Peyer's patch (tissue), 4 donors: ENCODE measurements at regions not wholly inside any gene's neighbourhood (a gene's known extent, or its start where the extent isn't known, plus 50 kb on each side); places are given as distances from the start of the nearest gene placed in this dataset.

Source experiments
- DNase-seq, 3 donors: peaks; one replicate each; pipeline ENCODE4 v3.0.0-alpha.2; 2017 to 2019
- H3K27ac ChIP-seq, 4 donors: fragments of 200-600 bp; sonication (generic); one replicate each; pipeline ENCODE4 v1.5.1; 2016 to 2019
- H3K27me3 ChIP-seq, 2 donors: fragments of 200-600 bp; sonication (generic); one replicate each; pipeline ENCODE4 v1.5.1; 2019
- H3K36me3 ChIP-seq, 3 donors: fragments of 200-600 bp; sonication (generic); one replicate each; pipeline ENCODE4 v1.5.1; 2016 to 2019
- H3K4me1 ChIP-seq, 4 donors: fragments of 200-600 bp; sonication (generic); one replicate each; pipeline ENCODE4 v1.5.1; 2016 to 2019
- H3K4me3 ChIP-seq, 4 donors: fragments of 200-600 bp; sonication (generic); 1 replicate in 3 of 4; 2 replicates in 1 of 4; pipeline ENCODE4 v1.5.1; 2016 to 2019; ENCODE audit warnings: mild to moderate bottlenecking in 1 of 4
- H3K9me3 ChIP-seq, 4 donors: fragments of 200-600 bp; sonication (generic); one replicate each; pipeline ENCODE4 v1.5.1; 2016 to 2019; ENCODE audit warnings: mild to moderate bottlenecking in 1 of 4
- CTCF ChIP-seq, 6 experiments: fragments of 450-650 bp in 4 of 6; fragments of 200-600 bp in 2 of 6; sonication (generic) in 1 of 6; IDR thresholded peaks; one replicate each; pipeline ENCODE4 v1.5.1; 2017 to 2019; ENCODE audit warnings: antibody characterized with exemption in 6 of 6, mild to moderate bottlenecking in 3 of 6, moderate library complexity in 1 of 6
- POLR2A ChIP-seq, 2 donors: fragments of 450-650 bp; IDR thresholded peaks; one replicate each; pipeline ENCODE4 v1.5.1; 2017; ENCODE audit warnings: antibody characterized with exemption in 2 of 2, mild to moderate bottlenecking in 2 of 2, moderate library complexity in 2 of 2

- Histone ChIP-seq H3K27me3 (no peaks in the 10 kb centered on the region), H3K4me3 (no peak overlapping the region), H3K36me3 (no peaks in the 10 kb centered on the region), H3K27ac (no peak overlapping the region), H3K9me3 (no peaks in the 10 kb centered on the region), H3K4me1 (no peaks in the 10 kb centered on the region)
- TF ChIP-seq CTCF (IDR thresholded peaks at IDR 0.05), result no peak
- no peak for TF ChIP-seq POLR2A (IDR thresholded peaks at IDR 0.05)
- DNase-seq, result no peak
Observed at GRCh38 chr6:56353860-56354259, 106.5 kb upstream of the COL21A1 start.

GRCh38 chr6:56350628-56351260, 103.4 kb upstream of the COL21A1 start:
- no peaks in the 10 kb centered on the region for H3K27me3 ChIP-seq
- no peak for TF ChIP-seq POLR2A (IDR thresholded peaks at IDR 0.05)
- TF ChIP-seq CTCF (IDR thresholded peaks at IDR 0.05), result no peak
- no peaks in the 10 kb centered on the region for H3K9me3 ChIP-seq
- H3K36me3 ChIP-seq, result no peaks in the 10 kb centered on the region
- no peaks in the 10 kb centered on the region for H3K4me1 ChIP-seq
- no peak for DNase-seq
- no peak overlapping the region for H3K27ac ChIP-seq
- no peak overlapping the region for H3K4me3 ChIP-seq

- no peak overlapping the region for H3K27ac ChIP-seq
- H3K4me1 ChIP-seq, result no peaks in the 10 kb centered on the region
- no peak for DNase-seq
- TF ChIP-seq POLR2A (IDR thresholded peaks at IDR 0.05) (no peak), CTCF (IDR thresholded peaks at IDR 0.05) (no peak)
- H3K9me3 ChIP-seq, result no peaks in the 10 kb centered on the region
- H3K36me3 ChIP-seq, result no peaks in the 10 kb centered on the region
- no peaks in the 10 kb centered on the region for H3K27me3 ChIP-seq
- no peak overlapping the region for H3K4me3 ChIP-seq
Observed at GRCh38 chr6:56349194-56349593, 101.8 kb upstream of the COL21A1 start.

- Histone ChIP-seq H3K4me1 (no peaks in the 10 kb centered on the region), H3K4me3 (no peak overlapping the region), H3K27ac (no peak overlapping the region), H3K27me3 (no peaks in the 10 kb centered on the region), H3K9me3 (no peaks in the 10 kb centered on the region), H3K36me3 (no peaks in the 10 kb centered on the region)
- DNase-seq, result no peak
- TF ChIP-seq CTCF (IDR thresholded peaks at IDR 0.05), result no peak
- TF ChIP-seq POLR2A (IDR thresholded peaks at IDR 0.05), result no peak
Observed at GRCh38 chr6:56348578-56348977, 101.2 kb upstream of the COL21A1 start.

GRCh38 chr6:56347526-56347925, 100.1 kb upstream of the COL21A1 start:
- Histone ChIP-seq H3K27ac (no peak overlapping the region), H3K36me3 (no peaks in the 10 kb centered on the region), H3K9me3 (no peaks in the 10 kb centered on the region), H3K4me3 (no peak overlapping the region), H3K4me1 (no peaks in the 10 kb centered on the region), H3K27me3 (no peaks in the 10 kb centered on the region)
- DNase-seq, result no peak
- TF ChIP-seq CTCF (IDR thresholded peaks at IDR 0.05), result no peak
- TF ChIP-seq POLR2A (IDR thresholded peaks at IDR 0.05), result no peak

GRCh38 chr6:56346958-56347357, 99.6 kb upstream of the COL21A1 start:
- DNase-seq, result no peak

More at GRCh38 chr6:56346958-56347357, 99.6 kb upstream of the COL21A1 start:
- no peaks in the 10 kb centered on the region for H3K9me3 ChIP-seq
- no peaks in the 10 kb centered on the region for H3K36me3 ChIP-seq
- no peaks in the 10 kb centered on the region for H3K4me1 ChIP-seq
- no peak overlapping the region for H3K27ac ChIP-seq
- TF ChIP-seq CTCF (IDR thresholded peaks at IDR 0.05) (no peak), POLR2A (IDR thresholded peaks at IDR 0.05) (no peak)
- H3K4me3 ChIP-seq, result no peak overlapping the region
- H3K27me3 ChIP-seq, result no peaks in the 10 kb centered on the region
